Mesodermal cell (in vitro differentiated cells): ENCODE measurements at regions not wholly inside any gene's neighbourhood (a gene's known extent, or its start where the extent isn't known, plus 50 kb on each side); places are given as distances from the start of the nearest gene placed in this dataset.

Source experiments
- H3K27ac ChIP-seq: 2 replicates; pipeline ENCODE4 v1.7.0; 2013; ENCODE audit warnings: mild to moderate bottlenecking, low read depth, low read length, moderate library complexity; ENCODE audit not compliant: severe bottlenecking
- H3K36me3 ChIP-seq: 2 replicates; pipeline ENCODE4 v1.7.1; 2013; ENCODE audit warnings: mild to moderate bottlenecking, low read length, moderate library complexity; ENCODE audit not compliant: control insufficient read depth, insufficient read depth
- H3K4me1 ChIP-seq: one replicate; pipeline ENCODE4 v1.7.1; 2013; ENCODE audit warnings: mild to moderate bottlenecking, low read length; ENCODE audit not compliant: insufficient read depth, control insufficient read depth, poor library complexity, severe bottlenecking
- H3K4me3 ChIP-seq: 2 replicates; pipeline ENCODE4 v1.7.0; 2013; ENCODE audit warnings: low read length, control low read depth, mild to moderate bottlenecking; ENCODE audit not compliant: insufficient read depth, poor library complexity, severe bottlenecking; ENCODE audit errors: extremely low read depth
- H3K9me3 ChIP-seq: 2 replicates; pipeline ENCODE4 v1.7.1; 2013; ENCODE audit warnings: mild to moderate bottlenecking, low read length, moderate library complexity; ENCODE audit not compliant: control insufficient read depth
- WGBS, 2 experiments: methylation state at CpG; one replicate each; pipeline ENCODE4 v1.1.5; 2013; ENCODE audit warnings: missing lambda C conversion rate in 2 of 2; ENCODE audit not compliant: insufficient coverage in 2 of 2; 5-methylcytosine and 5-hydroxymethylcytosine counted together

- Histone ChIP-seq H3K4me1 (no peaks in the 10 kb centered on the region), H3K36me3 (no peaks in the 10 kb centered on the region), H3K4me3 (no peak overlapping the region), H3K9me3 (no peaks in the 10 kb centered on the region), H3K27ac (no peak overlapping the region)
- WGBS, 2 experiments: 60 to 71% methylated on average over 1 of the region's 2 CpGs
These were observed 353.5 kb upstream of the B3GAT1 start for GRCh38 chr11:134765565-134765964.

- 71 to 80% methylated on average over 1 to 3 of the region's 4 CpGs for WGBS, 2 experiments
- Histone ChIP-seq H3K36me3 (no peaks in the 10 kb centered on the region), H3K27ac (no peak overlapping the region), H3K9me3 (no peaks in the 10 kb centered on the region), H3K4me1 (no peaks in the 10 kb centered on the region), H3K4me3 (no peak overlapping the region)
These were observed 352.9 kb upstream of the B3GAT1 start for GRCh38 chr11:134764966-134765365.

GRCh38 chr11:134764367-134764766 lies 352.3 kb upstream of the B3GAT1 start:
- Histone ChIP-seq H3K4me3 (no peak overlapping the region), H3K36me3 (no peaks in the 10 kb centered on the region), H3K9me3 (no peaks in the 10 kb centered on the region), H3K4me1 (no peaks in the 10 kb centered on the region), H3K27ac (no peak overlapping the region)
- WGBS, 2 experiments: 84 to 85% methylated on average over 3 to 6 of the region's 8 CpGs

- Histone ChIP-seq H3K4me1 (no peaks in the 10 kb centered on the region), H3K36me3 (no peaks in the 10 kb centered on the region), H3K9me3 (no peaks in the 10 kb centered on the region), H3K4me3 (no peak overlapping the region), H3K27ac (no peak overlapping the region)
- 93% methylated on average over 14 to 16 of the region's 16 CpGs for WGBS, 2 experiments
These were observed 351.0 kb upstream of the B3GAT1 start for GRCh38 chr11:134763030-134763388.

- Histone ChIP-seq H3K4me1 (no peaks in the 10 kb centered on the region), H3K27ac (no peak overlapping the region), H3K4me3 (no peak overlapping the region), H3K9me3 (no peaks in the 10 kb centered on the region), H3K36me3 (no peaks in the 10 kb centered on the region)
- WGBS, 2 experiments: 90 to 95% methylated on average over 51 to 58 of the region's 59 CpGs
These were observed 350.4 kb upstream of the B3GAT1 start for GRCh38 chr11:134762248-134763029.

GRCh38 chr11:134761926-134762247 lies 349.8 kb upstream of the B3GAT1 start:
- 90 to 92% methylated on average over 15 to 20 of the region's 20 CpGs for WGBS, 2 experiments
- no peaks in the 10 kb centered on the region for H3K4me1 ChIP-seq

GRCh38 chr11:134761386-134761785 lies 349.3 kb upstream of the B3GAT1 start:
- no peak overlapping the region for H3K4me3 ChIP-seq
- no peaks in the 10 kb centered on the region for H3K4me1 ChIP-seq
- WGBS, 2 experiments: 85 to 87% methylated on average over 10 to 11 of the region's 12 CpGs
- H3K27ac ChIP-seq: no peak overlapping the region
- no peaks in the 10 kb centered on the region for H3K9me3 ChIP-seq
- no peaks in the 10 kb centered on the region for H3K36me3 ChIP-seq

More at GRCh38 chr11:134761926-134762247, 349.8 kb upstream of the B3GAT1 start:
- Histone ChIP-seq H3K27ac (no peak overlapping the region), H3K4me3 (no peak overlapping the region), H3K36me3 (no peaks in the 10 kb centered on the region), H3K9me3 (no peaks in the 10 kb centered on the region)

- Histone ChIP-seq H3K4me1 (no peaks in the 10 kb centered on the region), H3K27ac (no peak overlapping the region), H3K4me3 (no peak overlapping the region), H3K36me3 (no peaks in the 10 kb centered on the region), H3K9me3 (no peaks in the 10 kb centered on the region)
- 0 to 50% methylated on average over 1 to 2 of the region's 3 CpGs for WGBS, 2 experiments
These were observed 348.9 kb upstream of the B3GAT1 start for GRCh38 chr11:134760957-134761356.

- H3K9me3 ChIP-seq: no peaks in the 10 kb centered on the region
- WGBS, 2 experiments: 92 to 97% methylated on average over 8 to 9 of the region's 12 CpGs
These were observed 348.3 kb upstream of the B3GAT1 start for GRCh38 chr11:134760299-134760698.

GRCh38 chr11:134759855-134760254 lies 347.8 kb upstream of the B3GAT1 start:
- Histone ChIP-seq H3K4me1 (no peaks in the 10 kb centered on the region), H3K9me3 (no peaks in the 10 kb centered on the region), H3K36me3 (no peaks in the 10 kb centered on the region), H3K4me3 (no peak overlapping the region), H3K27ac (no peak overlapping the region)
- 68 to 84% methylated on average over 11 of the region's 11 CpGs for WGBS, 2 experiments

More at GRCh38 chr11:134760299-134760698, 348.3 kb upstream of the B3GAT1 start:
- Histone ChIP-seq H3K27ac (no peak overlapping the region), H3K4me1 (no peaks in the 10 kb centered on the region), H3K4me3 (no peak overlapping the region), H3K36me3 (no peaks in the 10 kb centered on the region)

- H3K9me3 ChIP-seq: no peaks in the 10 kb centered on the region
- no peaks in the 10 kb centered on the region for H3K4me1 ChIP-seq
- no peak overlapping the region for H3K4me3 ChIP-seq
- WGBS, 2 experiments: 85 to 87% methylated on average over 10 to 11 of the region's 11 CpGs
- H3K27ac ChIP-seq: no peak overlapping the region
- H3K36me3 ChIP-seq: no peaks in the 10 kb centered on the region
These were observed 347.2 kb upstream of the B3GAT1 start for GRCh38 chr11:134759274-134759673.
